ENCODE measurements at regions not wholly inside any gene's neighbourhood (a gene's known extent, or its start where the extent isn't known, plus 50 kb on each side); places are given as distances from the start of the nearest gene placed in this dataset.

- no peak for TF ChIP-seq GATA3 (IDR thresholded peaks at IDR 0.05; ENCODE audit: low read depth, low read length)
These were observed 57.0 kb upstream of the AFF3 start for GRCh38 chr2:100199421-100199820.

- no peak for TF ChIP-seq GATA3 (IDR thresholded peaks at IDR 0.05; ENCODE audit: low read depth, low read length)
- TF ChIP-seq GATA2 (IDR thresholded peaks at IDR 0.05; ENCODE audit: low read depth, low read length), result no peak
These were observed 56.3 kb upstream of the AFF3 start for GRCh38 chr2:100198461-100199230.

- TF ChIP-seq GATA2 (IDR thresholded peaks at IDR 0.05; ENCODE audit: low read depth, low read length) (no peak), GATA3 (IDR thresholded peaks at IDR 0.05; ENCODE audit: low read depth, low read length) (no peak)
These were observed 55.3 kb upstream of the AFF3 start for GRCh38 chr2:100197631-100198153.

- TF ChIP-seq GATA3 (IDR thresholded peaks at IDR 0.05; ENCODE audit: low read depth, low read length) (no peak), GATA2 (IDR thresholded peaks at IDR 0.05; ENCODE audit: low read depth, low read length) (no peak)
These were observed 54.5 kb upstream of the AFF3 start for GRCh38 chr2:100196786-100197494.

GRCh38 chr2:100195942-100196341, 53.6 kb upstream of the AFF3 start:
- TF ChIP-seq GATA3 (IDR thresholded peaks at IDR 0.05; ENCODE audit: low read depth, low read length) (no peak), GATA2 (IDR thresholded peaks at IDR 0.05; ENCODE audit: low read depth, low read length) (no peak)

- no peak for TF ChIP-seq GATA3 (IDR thresholded peaks at IDR 0.05; ENCODE audit: low read depth, low read length)
- no peak for TF ChIP-seq GATA2 (IDR thresholded peaks at IDR 0.05; ENCODE audit: low read depth, low read length)
These were observed 52.6 kb upstream of the AFF3 start for GRCh38 chr2:100194951-100195350.

GRCh38 chr2:100193291-100193710, 50.9 kb upstream of the AFF3 start:
- TF ChIP-seq GATA3 (IDR thresholded peaks at IDR 0.05; ENCODE audit: low read depth, low read length) (no peak), GATA2 (IDR thresholded peaks at IDR 0.05; ENCODE audit: low read depth, low read length) (no peak)

GRCh38 chr2:100192825-100193224, 50.4 kb upstream of the AFF3 start:
- no peak for TF ChIP-seq GATA2 (IDR thresholded peaks at IDR 0.05; ENCODE audit: low read depth, low read length)
- no peak for TF ChIP-seq GATA3 (IDR thresholded peaks at IDR 0.05; ENCODE audit: low read depth, low read length)

GRCh38 chr2:100192300-100192699, 49.9 kb upstream of the AFF3 start:
- TF ChIP-seq GATA2 (IDR thresholded peaks at IDR 0.05; ENCODE audit: low read depth, low read length), result no peak
- no peak for TF ChIP-seq GATA3 (IDR thresholded peaks at IDR 0.05; ENCODE audit: low read depth, low read length)
